D721Med (cell line): ENCODE measurements at regions not wholly inside any gene's neighbourhood (a gene's known extent, or its start where the extent isn't known, plus 50 kb on each side); places are given as distances from the start of the nearest gene placed in this dataset.

Experiments
- DNase-seq: peaks from one replicate; pipeline ENCODE4 v3.0.0; 2011; ENCODE audit warnings: low spot score; ENCODE audit not compliant: insufficient read length
- FAIRE-seq: peaks from 2 replicates; lab custom pipeline; 2011; peaks lifted over from hg19 to GRCh38; lab: Jason Lieb, UNC
- TF ChIP-seq, protein P1 (sequence below): IDR thresholded peaks from 2 replicates; pipeline ENCODE4 v1.5.1; 2012; ENCODE audit warnings: mild to moderate bottlenecking, control low read depth; ENCODE audit not compliant: insufficient read depth; ENCODE audit errors: missing control alignments

DNA sequence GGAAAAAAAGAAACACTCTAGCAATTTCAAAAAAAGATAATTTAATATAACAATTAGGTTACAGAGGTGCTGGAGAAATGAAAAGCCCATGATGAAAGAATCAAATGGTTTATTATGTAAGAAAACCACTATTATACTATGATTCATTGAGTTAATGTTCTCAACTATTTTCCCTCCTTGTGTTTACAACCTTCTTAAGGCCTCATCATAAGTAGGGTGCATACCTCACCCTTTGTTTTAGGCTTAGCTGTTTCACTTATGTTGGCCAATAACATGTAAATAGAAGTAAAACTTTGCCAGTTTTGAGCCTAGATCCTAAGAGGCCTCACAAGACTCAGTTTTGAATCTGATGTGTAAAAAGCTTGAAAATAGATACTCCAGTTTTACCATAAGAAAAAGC is 418.3 kb upstream of the DDX18 start:
- TF ChIP-seq, protein P1, sequence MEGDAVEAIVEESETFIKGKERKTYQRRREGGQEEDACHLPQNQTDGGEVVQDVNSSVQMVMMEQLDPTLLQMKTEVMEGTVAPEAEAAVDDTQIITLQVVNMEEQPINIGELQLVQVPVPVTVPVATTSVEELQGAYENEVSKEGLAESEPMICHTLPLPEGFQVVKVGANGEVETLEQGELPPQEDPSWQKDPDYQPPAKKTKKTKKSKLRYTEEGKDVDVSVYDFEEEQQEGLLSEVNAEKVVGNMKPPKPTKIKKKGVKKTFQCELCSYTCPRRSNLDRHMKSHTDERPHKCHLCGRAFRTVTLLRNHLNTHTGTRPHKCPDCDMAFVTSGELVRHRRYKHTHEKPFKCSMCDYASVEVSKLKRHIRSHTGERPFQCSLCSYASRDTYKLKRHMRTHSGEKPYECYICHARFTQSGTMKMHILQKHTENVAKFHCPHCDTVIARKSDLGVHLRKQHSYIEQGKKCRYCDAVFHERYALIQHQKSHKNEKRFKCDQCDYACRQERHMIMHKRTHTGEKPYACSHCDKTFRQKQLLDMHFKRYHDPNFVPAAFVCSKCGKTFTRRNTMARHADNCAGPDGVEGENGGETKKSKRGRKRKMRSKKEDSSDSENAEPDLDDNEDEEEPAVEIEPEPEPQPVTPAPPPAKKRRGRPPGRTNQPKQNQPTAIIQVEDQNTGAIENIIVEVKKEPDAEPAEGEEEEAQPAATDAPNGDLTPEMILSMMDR: no peak
- FAIRE-seq (no peak), DNase-seq (no peak)

DNA sequence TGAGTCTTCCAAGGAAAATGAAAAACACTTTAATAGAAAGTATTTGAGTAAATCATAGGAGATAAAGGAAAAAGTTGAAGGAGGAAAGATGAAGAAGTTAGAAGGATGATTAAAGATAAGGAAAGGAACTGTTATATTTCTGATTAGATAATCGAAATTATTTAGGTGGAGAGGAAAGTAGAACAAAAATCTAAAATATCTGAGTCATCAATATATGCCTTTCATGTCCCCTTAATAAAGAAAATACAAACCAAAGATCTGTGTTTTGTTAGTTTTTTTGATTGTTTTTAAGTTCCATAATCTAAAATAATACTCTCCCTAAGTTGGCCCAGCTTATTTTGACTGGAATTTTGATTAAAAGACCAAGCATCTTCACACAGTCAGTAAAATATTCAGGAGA is 412.9 kb upstream of the DDX18 start:
- FAIRE-seq (no peak), DNase-seq (no peak)
- TF ChIP-seq, protein P1: no peak

DNA sequence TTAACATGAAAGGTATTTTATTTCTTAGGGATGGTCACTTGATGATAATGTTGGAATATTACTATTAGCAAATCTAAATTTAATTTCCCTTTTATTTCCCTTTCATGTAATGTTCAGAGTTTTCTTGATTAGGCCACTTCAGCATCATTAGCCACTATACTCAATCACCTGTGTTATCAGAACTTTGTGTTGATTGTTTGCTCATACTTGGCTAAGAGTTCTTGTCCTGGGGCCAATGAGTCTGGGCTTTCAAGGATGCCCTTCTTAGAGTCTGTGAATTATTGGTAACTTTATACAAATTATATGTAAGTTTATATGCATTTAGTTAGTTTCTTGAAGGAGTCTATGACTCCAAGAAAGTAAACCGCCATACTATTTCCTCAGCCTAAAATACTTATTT is 408.0 kb upstream of the DDX18 start:
- no peak for FAIRE-seq

DNA sequence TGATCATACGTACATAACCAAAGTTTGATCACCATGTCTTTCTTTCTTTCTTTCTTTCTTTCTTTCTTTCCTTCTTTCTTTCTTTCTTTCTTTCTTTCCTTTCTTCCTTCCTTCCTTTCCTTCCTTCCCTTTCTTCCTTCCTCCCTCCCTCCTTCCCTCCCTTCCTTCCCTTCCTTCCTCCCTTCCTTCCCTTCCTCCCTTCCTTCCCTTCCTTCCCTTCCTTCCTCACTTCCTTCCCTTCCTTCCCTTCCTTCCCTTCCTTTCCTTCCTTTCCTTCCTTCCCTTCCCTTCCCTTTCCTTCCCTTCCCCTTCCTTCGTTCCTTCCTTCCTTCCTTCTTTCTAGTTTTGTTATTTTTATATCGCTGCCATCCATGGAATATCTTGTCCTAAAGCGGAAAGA is 406.7 kb upstream of the DDX18 start:
- FAIRE-seq: no peak

More for the DNA sequence above, 408.0 kb upstream of the DDX18 start:
- TF ChIP-seq, protein P1: no peak
- DNase-seq: no peak

DNA sequence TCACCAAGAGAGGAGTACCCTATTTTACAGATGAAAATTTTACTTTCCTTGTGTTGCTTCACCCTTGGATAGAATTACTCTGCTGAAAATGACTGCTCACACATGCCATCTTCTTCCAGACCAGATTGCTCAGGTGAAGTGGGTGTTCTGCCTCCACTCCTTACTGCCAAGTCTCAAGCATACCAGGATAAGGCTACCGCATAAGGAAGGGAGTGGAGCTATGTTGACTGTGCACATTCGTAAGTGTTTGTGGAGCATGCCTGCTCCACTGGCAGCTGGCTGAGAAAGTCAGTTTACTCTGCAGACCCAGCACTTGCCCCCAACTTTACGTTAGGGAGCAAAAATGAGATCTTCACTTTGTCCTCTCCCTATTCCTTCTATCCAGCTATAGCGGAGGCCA is 405.0 kb upstream of the DDX18 start:
- FAIRE-seq (no peak), DNase-seq (no peak)
- TF ChIP-seq, protein P1: no peak

More for the DNA sequence above, 406.7 kb upstream of the DDX18 start:
- TF ChIP-seq, protein P1: no peak
- DNase-seq: no peak

DNA sequence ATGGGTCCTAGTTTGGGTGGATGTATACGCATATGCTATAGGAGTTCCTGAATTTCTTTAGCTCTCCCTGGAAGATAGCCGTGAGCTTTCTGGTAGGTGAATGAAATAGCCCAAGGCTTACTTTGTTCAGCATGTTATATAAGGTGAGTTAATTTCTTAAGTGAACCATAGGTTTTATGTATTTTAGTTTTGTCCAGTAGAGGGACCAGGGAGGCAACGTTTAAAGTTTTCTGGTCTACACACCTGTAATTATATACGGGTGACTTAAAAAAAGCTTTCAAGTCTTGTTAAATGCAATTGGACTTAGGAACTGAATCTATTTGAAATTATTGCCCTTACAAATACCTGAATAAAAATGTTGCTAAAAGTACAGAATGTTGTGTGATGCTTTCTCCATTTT is 402.5 kb upstream of the DDX18 start:
- DNase-seq (no peak), FAIRE-seq (no peak)
- TF ChIP-seq, protein P1: no peak

DNA sequence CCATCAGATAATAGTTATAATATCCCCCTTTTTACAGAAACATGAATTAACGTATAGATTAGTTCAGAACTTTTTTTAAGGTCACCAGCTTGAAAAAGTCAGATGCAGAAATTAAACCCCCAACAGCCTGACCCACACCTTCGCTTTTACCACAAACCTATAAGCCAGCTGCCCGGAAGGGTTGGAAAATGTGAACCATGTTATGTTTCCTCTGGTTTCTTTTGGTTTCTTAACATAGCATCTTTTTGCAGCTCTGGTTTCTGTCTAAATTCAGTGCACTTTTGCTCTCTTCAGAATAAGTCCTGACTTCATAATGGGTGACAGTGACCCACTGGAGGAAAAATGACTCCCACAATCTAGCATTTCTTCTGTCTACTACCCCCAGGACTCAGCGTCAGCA is 381.7 kb upstream of the DDX18 start:
- no peak for FAIRE-seq
- TF ChIP-seq, protein P1: no peak
- DNase-seq: no peak
